H1 (cell line): ENCODE measurements at regions not wholly inside any gene's neighbourhood (a gene's known extent, or its start where the extent isn't known, plus 50 kb on each side); places are given as distances from the start of the nearest gene placed in this dataset.

ENCODE experiments used
- CTCF ChIA-PET: fragments of 300-600 bp; sonication (Branson Sonifier 250); formaldehyde crosslinking; loops from one replicate; lab custom pipeline; 2021; ENCODE audit not compliant: partially characterized antibody; lab: Charles Lee
- POLR2A ChIA-PET: fragments of 300-600 bp; sonication (Branson Sonifier 250); formaldehyde crosslinking; loops from one replicate; lab custom pipeline; 2021; ENCODE audit warnings: inconsistent platforms; ENCODE audit not compliant: partially characterized antibody; lab: Charles Lee
- DNase-seq, 2 experiments: peaks; one replicate each; pipeline versions ENCODE4 v3.0.0 to v3.0.0-alpha.2; 2010 to 2022; ENCODE audit warnings: low spot score in 2 of 2, low read depth in 1 of 2, mixed read lengths in 1 of 2
- FAIRE-seq: peaks from 2 replicates; lab custom pipeline; 2011; peaks lifted over from hg19 to GRCh38; lab: Jason Lieb, UNC
- H2AFZ ChIP-seq: 2 replicates; pipeline ENCODE4 v1.8.1; 2012; ENCODE audit warnings: low read length, inconsistent platforms
- H2AK5ac ChIP-seq: 2 replicates; pipeline ENCODE4 v1.6.1; 2013; ENCODE audit warnings: low read depth, low read length
- H2BK120ac ChIP-seq: replicated peaks from 2 replicates; pipeline ENCODE3; 2013; ENCODE audit warnings: low read depth, low read length, inconsistent platforms
- H2BK12ac ChIP-seq: 2 replicates; pipeline ENCODE4 v1.6.1; 2013; ENCODE audit warnings: low read depth, low read length
- H2BK15ac ChIP-seq: 2 replicates; pipeline ENCODE4 v1.6.1; 2013; ENCODE audit warnings: low read length
- H2BK20ac ChIP-seq: 2 replicates; pipeline ENCODE4 v1.6.1; 2013; ENCODE audit warnings: low read length
- H2BK5ac ChIP-seq: 2 replicates; pipeline ENCODE4 v1.6.1; 2013; ENCODE audit warnings: low read depth, low read length
- H3K14ac ChIP-seq: 2 replicates; pipeline ENCODE4 v1.6.1; 2013; ENCODE audit warnings: inconsistent platforms; ENCODE audit not compliant: insufficient read length
- H3K18ac ChIP-seq: 2 replicates; pipeline ENCODE4 v1.6.1; 2013; ENCODE audit warnings: low read length; ENCODE audit errors: extremely low read depth
- H3K23ac ChIP-seq: 2 replicates; pipeline ENCODE4 v1.6.1; 2013; ENCODE audit warnings: inconsistent platforms; ENCODE audit not compliant: insufficient read length
- H3K23me2 ChIP-seq: 2 replicates; pipeline ENCODE4 v1.6.1; 2013; ENCODE audit warnings: low read depth, low read length
- H3K27ac ChIP-seq: 2 replicates; pipeline ENCODE4 v1.6.1; 2011; ENCODE audit warnings: low read depth, low read length, inconsistent platforms
- H3K27me3 ChIP-seq, 4 experiments: replicated peaks in 1 of 4; 1 replicate in 1 of 4; 2 replicates in 3 of 4; pipeline versions ENCODE4 v1.6.1 to v1.8.1; 2011 to 2013; ENCODE audit warnings: low read length in 3 of 4, mild to moderate bottlenecking in 3 of 4, inconsistent platforms in 2 of 4, mixed read lengths in 2 of 4, moderate library complexity in 1 of 4; ENCODE audit not compliant: control insufficient read depth in 3 of 4, insufficient read depth in 3 of 4; ENCODE audit errors: extremely low read depth in 1 of 4
- H3K36me3 ChIP-seq, 4 experiments: 2 replicates each; pipeline versions ENCODE4 v1.6.1 to v1.8.1; 2011 to 2013; ENCODE audit warnings: mild to moderate bottlenecking in 4 of 4, low read length in 3 of 4, moderate library complexity in 2 of 4, control low read depth in 1 of 4, inconsistent platforms in 1 of 4; ENCODE audit not compliant: insufficient read depth in 4 of 4, control insufficient read depth in 2 of 4
- H3K4ac ChIP-seq: replicated peaks from 2 replicates; pipeline ENCODE3; 2013; ENCODE audit warnings: low read length, low read depth, mixed read lengths, inconsistent platforms; ENCODE audit not compliant: insufficient read length
- H3K4me1 ChIP-seq, 4 experiments: replicated peaks in 1 of 4; 1 replicate in 1 of 4; 2 replicates in 3 of 4; pipeline versions ENCODE4 v1.6.1 to v1.8.1; 2011 to 2013; ENCODE audit warnings: low read length in 3 of 4, inconsistent platforms in 2 of 4, mixed read lengths in 1 of 4; ENCODE audit not compliant: insufficient read depth in 4 of 4, control insufficient read depth in 3 of 4
- H3K4me2 ChIP-seq, 2 experiments: 2 replicates each; pipeline versions ENCODE4 v1.6.1 to v1.8.1; 2011 to 2013; ENCODE audit warnings: low read depth in 2 of 2, low read length in 2 of 2, control low read depth in 1 of 2, inconsistent platforms in 1 of 2, mild to moderate bottlenecking in 1 of 2; ENCODE audit not compliant: insufficient read depth in 1 of 2
- H3K4me3 ChIP-seq, 4 experiments: fragments of 200-600, 300-600 bp in 1 of 4; sonication (generic), shearing (Covaris generic), sonication (Bioruptor Twin) in 1 of 4; 2 replicates each; pipeline versions ENCODE4 v1.5.1 to v1.8.1; 2011 to 2016; ENCODE audit warnings: low read length in 4 of 4, low read depth in 3 of 4, control low read depth in 2 of 4, inconsistent platforms in 2 of 4, mild to moderate bottlenecking in 2 of 4, mixed read lengths in 1 of 4, moderate library complexity in 1 of 4; ENCODE audit not compliant: insufficient read depth in 2 of 4; ENCODE audit errors: extremely low read depth in 1 of 4
- H3K56ac ChIP-seq: replicated peaks from 2 replicates; pipeline ENCODE3; 2013; ENCODE audit warnings: low read depth, mild to moderate bottlenecking, mixed read lengths, low read length, inconsistent platforms; ENCODE audit not compliant: insufficient read length
- H3K79me1 ChIP-seq: 2 replicates; pipeline ENCODE4 v1.6.1; 2013; ENCODE audit warnings: low read depth, low read length, control low read depth
- H3K79me2 ChIP-seq, 2 experiments: 2 replicates each; pipeline versions ENCODE4 v1.6.1 to v1.8.1; 2012 to 2013; ENCODE audit warnings: low read length in 2 of 2, mild to moderate bottlenecking in 2 of 2, inconsistent platforms in 1 of 2; ENCODE audit not compliant: insufficient read depth in 2 of 2, control insufficient read depth in 1 of 2
- H3K9ac ChIP-seq, 4 experiments: replicated peaks in 1 of 4; 1 replicate in 1 of 4; 2 replicates in 3 of 4; pipeline versions ENCODE4 v1.6.1 to v1.8.1; 2011 to 2013; ENCODE audit warnings: low read depth in 3 of 4, low read length in 3 of 4, control low read depth in 2 of 4, mild to moderate bottlenecking in 2 of 4, moderate library complexity in 2 of 4, inconsistent platforms in 1 of 4; ENCODE audit errors: extremely low read depth in 1 of 4
- H3K9me3 ChIP-seq, 2 experiments: 2 replicates each; pipeline versions ENCODE4 v1.6.1 to v1.8.1; 2012 to 2013; ENCODE audit warnings: mild to moderate bottlenecking in 2 of 2, moderate library complexity in 2 of 2, control low read depth in 1 of 2, inconsistent platforms in 1 of 2, low read depth in 1 of 2, low read length in 1 of 2, mixed read lengths in 1 of 2; ENCODE audit not compliant: insufficient read depth in 2 of 2
- H4K20me1 ChIP-seq, 2 experiments: replicated peaks in 1 of 2; 2 replicates each; pipeline versions ENCODE3 to v1.8.1; 2011 to 2013; ENCODE audit warnings: inconsistent platforms in 2 of 2, low read length in 2 of 2, mild to moderate bottlenecking in 1 of 2; ENCODE audit not compliant: insufficient read depth in 2 of 2, control insufficient read depth in 1 of 2
- H4K5ac ChIP-seq: 2 replicates; pipeline ENCODE4 v1.6.1; 2013; ENCODE audit warnings: low read length, low read depth, mixed read lengths, inconsistent platforms; ENCODE audit not compliant: insufficient read length
- H4K8ac ChIP-seq: 2 replicates; pipeline ENCODE4 v1.8.0; 2013; ENCODE audit warnings: mild to moderate bottlenecking, moderate library complexity, low read length, inconsistent platforms; ENCODE audit not compliant: insufficient read depth; ENCODE audit errors: extremely low read depth
- H4K91ac ChIP-seq: replicated peaks from 2 replicates; pipeline ENCODE3; 2013; ENCODE audit warnings: low read length, mixed read lengths, inconsistent platforms; ENCODE audit not compliant: insufficient read length
- CBX5 ChIP-seq: fragments of 300-800, 300-1000 bp; sonication (generic); IDR thresholded peaks from 2 replicates; pipeline ENCODE4 v1.7.1; 2016; ENCODE audit warnings: antibody characterized with exemption, low read length, low read depth
- CTBP2 ChIP-seq: IDR thresholded peaks from 2 replicates; pipeline ENCODE4 v1.7.0; 2011; ENCODE audit warnings: borderline replicate concordance, mild to moderate bottlenecking, moderate library complexity, mixed read lengths, low read length; ENCODE audit not compliant: insufficient read depth, insufficient read length
- EGR1 ChIP-seq: IDR thresholded peaks from 2 replicates; pipeline ENCODE4 v1.6.1; 2011; ENCODE audit warnings: low read depth, low read length, borderline replicate concordance
- HDAC2 ChIP-seq, 2 experiments: fragments of 300-600 bp in 1 of 2; sonication (generic) in 1 of 2; IDR thresholded peaks; 2 replicates each; pipeline ENCODE4 v1.6.1; 2011 to 2012; ENCODE audit warnings: low read depth in 2 of 2, low read length in 2 of 2, mild to moderate bottlenecking in 2 of 2, moderate library complexity in 2 of 2, borderline replicate concordance in 1 of 2, inconsistent platforms in 1 of 2
- PHF8 ChIP-seq: fragments of 200-600 bp; sonication (generic); conservative IDR thresholded peaks from 2 replicates; pipeline ENCODE4 v1.7.1; 2012; ENCODE audit warnings: low read depth, mild to moderate bottlenecking, inconsistent platforms, low read length, moderate library complexity
- SIRT6 ChIP-seq: IDR thresholded peaks from one replicate; pipeline ENCODE4 v1.7.1; 2012; ENCODE audit warnings: low read length, inconsistent platforms
- SUZ12 ChIP-seq: fragments of 200-600 bp; sonication (generic); IDR thresholded peaks from 2 replicates; pipeline ENCODE4 v1.6.1; 2012; ENCODE audit warnings: mild to moderate bottlenecking, inconsistent platforms, low read length, moderate library complexity, mixed read lengths
- TBP ChIP-seq: IDR thresholded peaks from 2 replicates; pipeline ENCODE4 v1.6.1; 2011; ENCODE audit warnings: low read depth, low read length, improper control_type of control experiment
- WGBS, 2 experiments: shearing (Covaris generic) in 1 of 2; methylation state at CpG; one replicate each; pipeline versions ENCODE4 v1.1.6 to v1.1.7; 2013 to 2015; ENCODE audit warnings: low lambda C conversion rate in 2 of 2, mixed read lengths in 2 of 2, inconsistent platforms in 1 of 2, low coverage in 1 of 2, missing lambda C conversion rate in 1 of 2; ENCODE audit not compliant: insufficient replicate concordance in 2 of 2, insufficient coverage in 1 of 2, insufficient read length in 1 of 2; ENCODE audit errors: extremely low coverage in 1 of 2, missing lambda C conversion rate in 1 of 2; 5-methylcytosine and 5-hydroxymethylcytosine counted together
- TF ChIP-seq, protein P1 (sequence below), 3 experiments: IDR thresholded peaks; 1 replicate in 2 of 3; 2 replicates in 1 of 3; pipeline versions ENCODE4 v1.5.1 to v1.6.1; 2011; ENCODE audit warnings: low read length in 3 of 3, mild to moderate bottlenecking in 3 of 3, inconsistent platforms in 2 of 3, low read depth in 1 of 3, moderate library complexity in 1 of 3; ENCODE audit not compliant: insufficient read depth in 1 of 3; ENCODE audit errors: control extremely low read depth in 1 of 3

DNA sequence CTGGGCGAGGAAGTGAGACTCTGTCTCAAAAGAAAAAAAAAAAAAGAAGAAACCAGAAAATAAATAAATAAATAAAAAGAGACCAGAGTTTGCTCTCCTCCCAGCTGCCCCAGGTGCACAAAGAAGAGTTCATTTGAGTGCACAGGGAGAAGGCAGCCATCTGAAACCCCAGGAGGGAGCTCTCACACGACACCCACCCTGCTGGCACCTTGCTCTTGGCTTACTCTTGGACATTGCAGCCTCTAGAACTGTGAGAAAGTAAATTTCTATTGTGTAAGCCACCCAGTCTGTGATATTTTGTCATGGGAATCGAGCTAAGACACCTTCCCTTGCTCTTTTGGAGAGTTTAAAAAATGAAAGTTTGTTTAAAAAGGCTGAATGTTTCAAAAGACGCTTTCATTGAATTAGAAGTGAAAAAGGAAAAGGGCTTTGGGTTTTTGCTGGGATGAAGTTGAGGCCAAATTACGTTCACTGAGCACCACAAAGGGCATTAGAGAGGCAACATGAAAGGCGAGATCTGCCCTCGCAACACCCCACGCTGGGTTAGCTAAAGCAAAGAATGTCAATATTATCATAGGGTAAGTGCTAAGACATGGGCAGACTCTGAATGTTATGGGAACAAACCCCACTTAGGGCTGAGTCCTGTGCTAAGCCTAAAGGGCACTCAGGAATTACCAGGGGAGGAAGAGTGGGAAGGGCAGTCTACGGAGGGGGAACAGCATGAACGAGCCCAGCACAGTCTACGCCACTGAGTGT, 128.9 kb upstream of the RIOK3 start:
- Histone ChIP-seq H3K23me2 (no peaks in the 10 kb centered on the region), H2AFZ (no peak overlapping the region), H3K27me3 (peaks cover 0 to 9% (median 1%) of the 10 kb centered on the region in 4 experiments; a peak in 4 of 7 replicates), H2BK5ac (no peak overlapping the region), H3K56ac (no peak overlapping the region), H3K79me2 (no peaks in the 10 kb centered on the region), H3K9ac (no peak overlapping the region), H3K4me2 (no peak overlapping the region), H3K4me3 (no peak overlapping the region), H4K5ac (no peak overlapping the region), H3K9me3 (no peaks in the 10 kb centered on the region), H3K18ac (no peak overlapping the region), H2BK120ac (no peak overlapping the region), H3K14ac (no peak overlapping the region), H3K4ac (no peak overlapping the region), H3K36me3 (no peaks in the 10 kb centered on the region), H2BK15ac (no peak overlapping the region), H2AK5ac (no peak overlapping the region), H2BK12ac (no peak overlapping the region), H2BK20ac (no peak overlapping the region), H4K91ac (no peak overlapping the region), H3K4me1 (peaks cover 2 to 10% (median 3%) of the 10 kb centered on the region in 4 experiments; a peak in 6 of 7 replicates), H4K8ac (no peak overlapping the region), H3K23ac (no peak overlapping the region), H3K27ac (no peak overlapping the region), H3K79me1 (no peaks in the 10 kb centered on the region), H4K20me1 (no peaks in the 10 kb centered on the region)
- DNase-seq (no peak), FAIRE-seq (no peak)
- POLR2A ChIA-PET, result interaction anchor here (0.6 kb wide), 1 partner anchor 13 kb away, joined by 5 read pairs; no protein-coding TSS in a partner anchor
- WGBS, 2 experiments, result 76 to 100% methylated on average over 1 to 11 of the region's 11 CpGs
- CTCF ChIA-PET, result interaction anchor here (0.6 to 1.1 kb wide), 2 partner anchors 118 to 133 kb away, joined by 3 to 4 read pairs; no protein-coding TSS in a partner anchor
- TF ChIP-seq, protein P1, sequence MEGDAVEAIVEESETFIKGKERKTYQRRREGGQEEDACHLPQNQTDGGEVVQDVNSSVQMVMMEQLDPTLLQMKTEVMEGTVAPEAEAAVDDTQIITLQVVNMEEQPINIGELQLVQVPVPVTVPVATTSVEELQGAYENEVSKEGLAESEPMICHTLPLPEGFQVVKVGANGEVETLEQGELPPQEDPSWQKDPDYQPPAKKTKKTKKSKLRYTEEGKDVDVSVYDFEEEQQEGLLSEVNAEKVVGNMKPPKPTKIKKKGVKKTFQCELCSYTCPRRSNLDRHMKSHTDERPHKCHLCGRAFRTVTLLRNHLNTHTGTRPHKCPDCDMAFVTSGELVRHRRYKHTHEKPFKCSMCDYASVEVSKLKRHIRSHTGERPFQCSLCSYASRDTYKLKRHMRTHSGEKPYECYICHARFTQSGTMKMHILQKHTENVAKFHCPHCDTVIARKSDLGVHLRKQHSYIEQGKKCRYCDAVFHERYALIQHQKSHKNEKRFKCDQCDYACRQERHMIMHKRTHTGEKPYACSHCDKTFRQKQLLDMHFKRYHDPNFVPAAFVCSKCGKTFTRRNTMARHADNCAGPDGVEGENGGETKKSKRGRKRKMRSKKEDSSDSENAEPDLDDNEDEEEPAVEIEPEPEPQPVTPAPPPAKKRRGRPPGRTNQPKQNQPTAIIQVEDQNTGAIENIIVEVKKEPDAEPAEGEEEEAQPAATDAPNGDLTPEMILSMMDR (IDR thresholded peaks at IDR 0.05; ENCODE audit: control extremely low read depth in 1 of 3, insufficient read depth in 1 of 3, low read depth in 1 of 3, low read length in 3 of 3), result no peak
- no peak for TF ChIP-seq EGR1
- TF ChIP-seq HDAC2 (IDR thresholded peaks at IDR 0.05; ENCODE audit: borderline replicate concordance in 1 of 2, low read depth in 2 of 2, low read length in 2 of 2), result no peak
- no peak for TF ChIP-seq TBP
- TF ChIP-seq PHF8, result no peak
- TF ChIP-seq SIRT6, result no peak
- no peak for TF ChIP-seq SUZ12
- TF ChIP-seq CBX5, result no peak
- TF ChIP-seq CTBP2, result no peak
